ENCODE measurements at regions not wholly inside any gene's neighbourhood (a gene's known extent, or its start where the extent isn't known, plus 50 kb on each side); places are given as distances from the start of the nearest gene placed in this dataset.

- TF ChIP-seq CTCF (conservative IDR thresholded peaks at IDR 0.05; ENCODE audit: low read length) (no peak), EZH2phosphoT487 (IDR thresholded peaks at IDR 0.05; ENCODE audit: borderline replicate concordance, low read depth, low read length) (no peak)
Measured at GRCh38 chr1:104765085-104765484, 1015.4 kb downstream of the AMY1C start.

Measured in OCI-LY7 (cell line).